B cell (primary cell): ENCODE measurements at regions not wholly inside any gene's neighbourhood (a gene's known extent, or its start where the extent isn't known, plus 50 kb on each side); places are given as distances from the start of the nearest gene placed in this dataset.

Source experiments
- ATAC-seq: fragments of 200-7000 bp; cut with Tn5 transposase; one replicate; pipeline ENCODE4 v1.10.0; 2021; ENCODE audit warnings: low read depth, mild to moderate bottlenecking, moderate number of reproducible peaks, moderate library complexity
- CTCF ChIA-PET: fragments of 350-600 bp; sonication (Branson Sonifier 250); formaldehyde crosslinking; loops from one replicate; lab custom pipeline; 2021; ENCODE audit warnings: antibody characterized with exemption, inconsistent platforms; lab: Charles Lee
- POLR2A ChIA-PET: fragments of 350-600 bp; sonication (Branson Sonifier 250); formaldehyde crosslinking; loops from one replicate; lab custom pipeline; 2021; ENCODE audit warnings: antibody characterized with exemption; lab: Charles Lee
- DNase-seq: peaks from one replicate; pipeline ENCODE4 v3.0.0; 2013
- H2AFZ ChIP-seq: 2 replicates; pipeline ENCODE4 v1.6.1; 2012; ENCODE audit warnings: mild to moderate bottlenecking, low read depth, low read length; ENCODE audit not compliant: insufficient read depth, poor library complexity, severe bottlenecking
- H3K27ac ChIP-seq, 2 donors: 1 replicate in 1 of 2; 2 replicates in 1 of 2; pipeline ENCODE4 v1.5.1; 2012 to 2013; ENCODE audit warnings: low read length in 2 of 2, mild to moderate bottlenecking in 2 of 2, moderate library complexity in 1 of 2
- H3K27me3 ChIP-seq, 4 experiments: fragments of 200-600 bp in 1 of 4; sonication (generic) in 1 of 4; replicated peaks in 1 of 4; 1 replicate in 2 of 4; 2 replicates in 2 of 4; pipeline versions ENCODE4 v1.6.1 to v1.7.0; 2013 to 2016; ENCODE audit warnings: low read length in 3 of 4, mild to moderate bottlenecking in 2 of 4, mixed read lengths in 1 of 4, moderate library complexity in 1 of 4; ENCODE audit not compliant: insufficient read depth in 4 of 4, control insufficient read depth in 3 of 4; ENCODE audit errors: control extremely low read depth in 1 of 4
- H3K36me3 ChIP-seq, 2 experiments: replicated peaks in 1 of 2; 1 replicate in 1 of 2; 2 replicates in 1 of 2; pipeline versions ENCODE4 v1.6.1 to v1.7.1; 2013; ENCODE audit warnings: low read length in 1 of 2; ENCODE audit not compliant: insufficient read depth in 2 of 2, control insufficient read depth in 1 of 2; ENCODE audit errors: control extremely low read depth in 1 of 2, extremely low read depth in 1 of 2
- H3K4me1 ChIP-seq, 2 donors: fragments of 200-600 bp in 1 of 2; sonication (generic) in 1 of 2; 1 replicate in 1 of 2; 2 replicates in 1 of 2; pipeline versions ENCODE4 v1.5.1 to v1.6.1; 2013 to 2017; ENCODE audit warnings: low read length in 2 of 2; ENCODE audit not compliant: control insufficient read depth in 2 of 2, insufficient read depth in 2 of 2
- H3K4me2 ChIP-seq: replicated peaks from 2 replicates; pipeline ENCODE3; 2012; ENCODE audit warnings: mild to moderate bottlenecking, low read depth, low read length; ENCODE audit not compliant: poor library complexity, severe bottlenecking
- H3K4me3 ChIP-seq, 5 experiments: fragments of 200-600 bp in 1 of 5; sonication (generic) in 1 of 5; 1 replicate in 3 of 5; 2 replicates in 2 of 5; pipeline versions ENCODE4 v1.5.1 to v1.7.0; 2011 to 2016; ENCODE audit warnings: low read length in 4 of 5, mild to moderate bottlenecking in 4 of 5, low read depth in 2 of 5, control low read depth in 1 of 5, moderate library complexity in 1 of 5; ENCODE audit not compliant: insufficient read depth in 1 of 5; ENCODE audit errors: control extremely low read depth in 1 of 5, extremely low read depth in 1 of 5
- H3K79me2 ChIP-seq: fragments of 200-600 bp; sonication (generic); one replicate; pipeline ENCODE4 v1.6.0; 2016; ENCODE audit warnings: low read length; ENCODE audit not compliant: control insufficient read depth, insufficient read depth
- H3K9ac ChIP-seq: fragments of 200-600 bp; sonication (generic); 2 replicates; pipeline ENCODE4 v1.6.1; 2017; ENCODE audit warnings: mild to moderate bottlenecking, low read length, moderate library complexity
- H3K9me3 ChIP-seq, 3 donors: one replicate each; pipeline versions ENCODE4 v1.6.1 to v1.7.1; 2013; ENCODE audit warnings: low read length in 2 of 3; ENCODE audit not compliant: control insufficient read depth in 2 of 3, insufficient read depth in 1 of 3; ENCODE audit errors: control extremely low read depth in 1 of 3
- H4K20me1 ChIP-seq: 2 replicates; pipeline ENCODE4 v1.6.0; 2012; ENCODE audit warnings: mild to moderate bottlenecking, low read length; ENCODE audit not compliant: insufficient read depth, control insufficient read depth, poor library complexity, severe bottlenecking
- H3K27ac Mint-ChIP-seq: one replicate; pipeline ENCODE4 v1.8.0; 2021; ENCODE audit warnings: mixed read lengths
- H3K27me3 Mint-ChIP-seq: one replicate; pipeline ENCODE4 v1.8.0; 2021; ENCODE audit warnings: mixed read lengths
- H3K4me1 Mint-ChIP-seq: one replicate; pipeline ENCODE4 v1.8.0; 2021; ENCODE audit warnings: mixed read lengths
- H3K4me3 Mint-ChIP-seq: one replicate; pipeline ENCODE4 v1.8.0; 2021; ENCODE audit warnings: mixed read lengths
- H3K9me3 Mint-ChIP-seq: one replicate; pipeline ENCODE4 v1.8.0; 2022; ENCODE audit warnings: mixed read lengths; ENCODE audit not compliant: insufficient read depth
- CTCF ChIP-seq: fragments of 200-600 bp; IDR thresholded peaks from one replicate; pipeline ENCODE4 v1.8.0; 2022; ENCODE audit warnings: antibody characterized with exemption, mild to moderate bottlenecking
- EZH2 ChIP-seq: IDR thresholded peaks from 2 replicates; pipeline ENCODE4 v1.6.1; 2012; ENCODE audit warnings: borderline replicate concordance, low read depth, mild to moderate bottlenecking, moderate library complexity, low read length; ENCODE audit not compliant: insufficient read depth, poor library complexity, severe bottlenecking
- WGBS: methylation state at CpG from one replicate; pipeline ENCODE4 v1.1.5; 2013; ENCODE audit warnings: missing lambda C conversion rate; ENCODE audit not compliant: insufficient coverage; 5-methylcytosine and 5-hydroxymethylcytosine counted together
- intact Hi-C: fragments of 100-400 bp; cut with micrococcal nuclease; formaldehyde crosslinking; loops from one replicate; pipeline ENCODE4 v1.10.0; 2022

- ChIA-PET POLR2A (no interaction called here), CTCF (no interaction called here)
- H3K4me3 ChIP-seq: no peak overlapping the region
- no peaks in the 10 kb centered on the region for H4K20me1 ChIP-seq
- H3K9me3 Mint-ChIP-seq: no peaks in the 10 kb centered on the region
- H3K27me3 Mint-ChIP-seq: no peaks in the 10 kb centered on the region
- no peaks in the 10 kb centered on the region for H3K27me3 ChIP-seq
- H3K27ac Mint-ChIP-seq: no peak overlapping the region
- H3K9ac ChIP-seq: no peak overlapping the region
- H3K4me1 ChIP-seq: no peaks in the 10 kb centered on the region
- H3K4me2 ChIP-seq: no peak overlapping the region
- no peaks in the 10 kb centered on the region for H3K79me2 ChIP-seq
- no peak overlapping the region for H2AFZ ChIP-seq
- no peak overlapping the region for H3K4me3 Mint-ChIP-seq
- ATAC-seq (no peak), DNase-seq (no peak)
- no peaks in the 10 kb centered on the region for H3K4me1 Mint-ChIP-seq
- no peaks in the 10 kb centered on the region for H3K36me3 ChIP-seq
- no peak overlapping the region for H3K27ac ChIP-seq
- 83% methylated on average over 1 of the region's 2 CpGs for WGBS
- no peaks in the 10 kb centered on the region for H3K9me3 ChIP-seq
- TF ChIP-seq EZH2: no peak
- TF ChIP-seq CTCF: no peak
- intact Hi-C loops: no loop called here
These were observed 759.7 kb downstream of the CDH11 start for GRCh38 chr16:64362193-64362592.

GRCh38 chr16:64361753-64362152 is 760.1 kb downstream of the CDH11 start:
- Histone ChIP-seq H3K9me3 (no peaks in the 10 kb centered on the region), H3K9ac (no peak overlapping the region), H3K4me2 (no peak overlapping the region), H3K27me3 (no peaks in the 10 kb centered on the region), H2AFZ (no peak overlapping the region), H3K4me1 (no peaks in the 10 kb centered on the region), H3K36me3 (no peaks in the 10 kb centered on the region), H4K20me1 (no peaks in the 10 kb centered on the region), H3K79me2 (no peaks in the 10 kb centered on the region), H3K4me3 (no peak overlapping the region), H3K27ac (no peak overlapping the region)
- no peak for ATAC-seq
- Mint-ChIP-seq H3K9me3 (no peaks in the 10 kb centered on the region), H3K4me3 (no peak overlapping the region), H3K27me3 (no peaks in the 10 kb centered on the region), H3K4me1 (no peaks in the 10 kb centered on the region), H3K27ac (no peak overlapping the region)
- TF ChIP-seq EZH2 (no peak), CTCF (no peak)
- DNase-seq: no peak
- WGBS: 40% methylated on average over 1 of the region's 2 CpGs
- ChIA-PET CTCF (no interaction called here), POLR2A (no interaction called here)
- intact Hi-C loops: no loop called here
